ENCODE measurements at regions not wholly inside any gene's neighbourhood (a gene's known extent, or its start where the extent isn't known, plus 50 kb on each side); places are given as distances from the start of the nearest gene placed in this dataset.

GRCh38 chr12:67173258-67173657 is 95.9 kb upstream of the CAND1 start (continued):
- TF ChIP-seq ZNF462 (CRISPR knock-in tag; IDR thresholded peaks at IDR 0.05) (no peak), ZNF331 (CRISPR knock-in tag; IDR thresholded peaks at IDR 0.05; ENCODE audit: low read depth) (no peak), NANOG (IDR thresholded peaks at IDR 0.05; ENCODE audit: borderline replicate concordance) (no peak), CTCF (conservative IDR thresholded peaks at IDR 0.05; ENCODE audit: low read depth in 2 of 2) (no peak), ZNF114 (CRISPR knock-in tag; IDR thresholded peaks at IDR 0.05) (no peak), STAT1 (IDR thresholded peaks at IDR 0.05; ENCODE audit: unreplicated experiment) (no peak), JUNB (IDR thresholded peaks at IDR 0.05; ENCODE audit: unreplicated experiment) (no peak)

GRCh38 chr12:67182551-67182950 is 86.6 kb upstream of the CAND1 start:
- no peaks in the 10 kb centered on the region for H3K36me3 ChIP-seq (ENCODE audit: insufficient read depth)
- no peak overlapping the region for H3K27ac ChIP-seq (ENCODE audit: low read depth)
- no peaks in the 10 kb centered on the region for H4K20me1 ChIP-seq (replicated peaks; ENCODE audit: insufficient read depth)
- ATAC-seq = no peak
- no peaks in the 10 kb centered on the region for H3K79me2 ChIP-seq (replicated peaks; ENCODE audit: insufficient read depth)
- no peak overlapping the region for H3K4me2 ChIP-seq
- Mint-ChIP-seq H3K9me3 (no peaks in the 10 kb centered on the region; the same call in 2 of the 3 replicates), H3K4me3 (no peak overlapping the region), H3K36me3 (ENCODE audit: low read depth) (no peaks in the 10 kb centered on the region), H3K27ac (no peak overlapping the region), H3K4me1 (no peaks in the 10 kb centered on the region), H3K27me3 (ENCODE audit: insufficient read depth, low read depth, poor library complexity) (peaks cover 2% of the 10 kb centered on the region)
- H3K27me3 ChIP-seq (ENCODE audit: insufficient read depth) = no peaks in the 10 kb centered on the region
- DNase-seq (ENCODE audit: low spot score) = no peak
- H3F3A ChIP-seq (replicated peaks; ENCODE audit: low read depth) = no peaks in the 10 kb centered on the region
- H2AFZ ChIP-seq = no peak overlapping the region
- H3K4me1 ChIP-seq (ENCODE audit: insufficient read depth) = no peaks in the 10 kb centered on the region
- no peak overlapping the region for H3K4me3 ChIP-seq
- no peaks in the 10 kb centered on the region for H3K9me2 ChIP-seq (ENCODE audit: insufficient read depth)
- TF ChIP-seq STAT1 (IDR thresholded peaks at IDR 0.05; ENCODE audit: unreplicated experiment) = no peak
- TF ChIP-seq CTCF (conservative IDR thresholded peaks at IDR 0.05; ENCODE audit: low read depth in 2 of 2) = no peak
- no peak for TF ChIP-seq ZNF331 (CRISPR knock-in tag; IDR thresholded peaks at IDR 0.05; ENCODE audit: low read depth)
